B cell (primary cell): ENCODE measurements at regions not wholly inside any gene's neighbourhood (a gene's known extent, or its start where the extent isn't known, plus 50 kb on each side); places are given as distances from the start of the nearest gene placed in this dataset.

Experiments used
- EZH2 ChIP-seq: IDR thresholded peaks from 2 replicates; pipeline ENCODE4 v1.6.1; 2012; ENCODE audit warnings: borderline replicate concordance, low read depth, mild to moderate bottlenecking, moderate library complexity, low read length; ENCODE audit not compliant: insufficient read depth, poor library complexity, severe bottlenecking
- TF ChIP-seq, protein P1 (sequence below): fragments of 200-600 bp; IDR thresholded peaks from one replicate; pipeline ENCODE4 v1.8.0; 2022; ENCODE audit warnings: antibody characterized with exemption, mild to moderate bottlenecking

DNA sequence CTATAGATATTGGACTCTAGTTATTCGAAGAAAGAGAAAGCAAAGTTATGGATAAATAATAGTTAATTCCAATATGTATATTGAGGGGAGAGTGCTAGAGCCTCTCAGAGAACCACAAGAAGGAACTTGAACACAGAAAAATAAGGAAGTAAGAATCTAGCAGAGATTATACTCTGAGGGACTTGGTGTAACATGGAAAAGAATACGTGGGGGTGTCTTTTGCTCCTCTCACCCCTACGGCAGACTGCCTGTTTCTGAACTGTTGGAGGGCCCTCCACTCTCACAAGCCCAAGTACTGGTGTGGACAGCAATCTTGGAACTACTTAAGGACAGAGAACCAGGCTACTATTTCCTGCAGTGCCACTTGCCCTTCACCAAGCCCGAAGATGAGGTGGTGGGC lies 1174.4 kb upstream of the PCDH10 start:
- TF ChIP-seq, protein P1, sequence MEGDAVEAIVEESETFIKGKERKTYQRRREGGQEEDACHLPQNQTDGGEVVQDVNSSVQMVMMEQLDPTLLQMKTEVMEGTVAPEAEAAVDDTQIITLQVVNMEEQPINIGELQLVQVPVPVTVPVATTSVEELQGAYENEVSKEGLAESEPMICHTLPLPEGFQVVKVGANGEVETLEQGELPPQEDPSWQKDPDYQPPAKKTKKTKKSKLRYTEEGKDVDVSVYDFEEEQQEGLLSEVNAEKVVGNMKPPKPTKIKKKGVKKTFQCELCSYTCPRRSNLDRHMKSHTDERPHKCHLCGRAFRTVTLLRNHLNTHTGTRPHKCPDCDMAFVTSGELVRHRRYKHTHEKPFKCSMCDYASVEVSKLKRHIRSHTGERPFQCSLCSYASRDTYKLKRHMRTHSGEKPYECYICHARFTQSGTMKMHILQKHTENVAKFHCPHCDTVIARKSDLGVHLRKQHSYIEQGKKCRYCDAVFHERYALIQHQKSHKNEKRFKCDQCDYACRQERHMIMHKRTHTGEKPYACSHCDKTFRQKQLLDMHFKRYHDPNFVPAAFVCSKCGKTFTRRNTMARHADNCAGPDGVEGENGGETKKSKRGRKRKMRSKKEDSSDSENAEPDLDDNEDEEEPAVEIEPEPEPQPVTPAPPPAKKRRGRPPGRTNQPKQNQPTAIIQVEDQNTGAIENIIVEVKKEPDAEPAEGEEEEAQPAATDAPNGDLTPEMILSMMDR, result no peak
- TF ChIP-seq EZH2, result no peak
